ENCODE measurements at regions not wholly inside any gene's neighbourhood (a gene's known extent, or its start where the extent isn't known, plus 50 kb on each side); places are given as distances from the start of the nearest gene placed in this dataset.

GRCh38 chr6:88238065-88238464, 71.9 kb upstream of the CNR1 start:
- Histone ChIP-seq H3K9ac (ENCODE audit: extremely low read depth, low read length, poor library complexity, severe bottlenecking) (no peak overlapping the region), H3K27me3 (ENCODE audit: control insufficient read depth, insufficient read depth, low read length, poor library complexity, severe bottlenecking) (no peaks in the 10 kb centered on the region), H3K27ac (ENCODE audit: low read depth, low read length) (no peak overlapping the region), H3K9me3 (ENCODE audit: control insufficient read depth, low read length) (peaks cover 1% of the 10 kb centered on the region), H3K36me3 (ENCODE audit: control insufficient read depth, insufficient read depth, low read length) (no peaks in the 10 kb centered on the region), H3K4me3 (ENCODE audit: low read length) (no peak overlapping the region), H3K4me1 (ENCODE audit: control insufficient read depth, insufficient read depth, low read length) (no peaks in the 10 kb centered on the region)
- H3K36me3 Mint-ChIP-seq (ENCODE audit: low read depth): no peaks in the 10 kb centered on the region
- no peaks in the 10 kb centered on the region for H3K4me1 Mint-ChIP-seq
- 32 to 50% methylated on average over 1 of the region's 1 CpG for WGBS, 2 experiments (ENCODE audit: insufficient coverage in 1 of 2, insufficient read length in 1 of 2)
- DNase-seq: peak; percentile 81
- H3K4me3 Mint-ChIP-seq: no peak overlapping the region
- no peaks in the 10 kb centered on the region for H3K27me3 Mint-ChIP-seq (ENCODE audit: insufficient read depth)
- H3K27ac Mint-ChIP-seq: no peak overlapping the region
- peak; percentile 89 for TF ChIP-seq CTCF (conservative IDR thresholded peaks at IDR 0.05)
- peaks cover 14% of the 10 kb centered on the region for H3K9me3 Mint-ChIP-seq

GRCh38 chr6:88236612-88237360, 70.6 kb upstream of the CNR1 start:
- 84 to 96% methylated on average over 3 to 7 of the region's 7 CpGs for WGBS, 2 experiments (ENCODE audit: insufficient coverage in 1 of 2, insufficient read length in 1 of 2)
- H3K4me1 Mint-ChIP-seq: no peaks in the 10 kb centered on the region
- TF ChIP-seq CTCF (conservative IDR thresholded peaks at IDR 0.05): no peak

GRCh38 chr6:88232753-88233152, 66.6 kb upstream of the CNR1 start:
- H3K36me3 ChIP-seq (ENCODE audit: control insufficient read depth, insufficient read depth, low read length): no peaks in the 10 kb centered on the region
- 100% methylated on average over 1 of the region's 1 CpG; no CpG with 5 or more reads in 1 of the 2 experiments for WGBS, 2 experiments (ENCODE audit: insufficient coverage in 1 of 2, insufficient read length in 1 of 2)
- Mint-ChIP-seq H3K36me3 (ENCODE audit: low read depth) (no peaks in the 10 kb centered on the region), H3K4me3 (no peak overlapping the region), H3K27ac (no peak overlapping the region), H3K27me3 (ENCODE audit: insufficient read depth) (no peaks in the 10 kb centered on the region), H3K4me1 (no peaks in the 10 kb centered on the region), H3K9me3 (peaks cover 21% of the 10 kb centered on the region)
- peaks cover 20% of the 10 kb centered on the region for H3K9me3 ChIP-seq (ENCODE audit: control insufficient read depth, low read length)
- no peaks in the 10 kb centered on the region for H3K27me3 ChIP-seq (ENCODE audit: control insufficient read depth, insufficient read depth, low read length, poor library complexity, severe bottlenecking)
- no peak for DNase-seq
- H3K4me3 ChIP-seq (ENCODE audit: low read length): no peak overlapping the region
- no peak for TF ChIP-seq CTCF (conservative IDR thresholded peaks at IDR 0.05)
- H3K9ac ChIP-seq (ENCODE audit: extremely low read depth, low read length, poor library complexity, severe bottlenecking): no peak overlapping the region
- no peak overlapping the region for H3K27ac ChIP-seq (ENCODE audit: low read depth, low read length)
- H3K4me1 ChIP-seq (ENCODE audit: control insufficient read depth, insufficient read depth, low read length): no peaks in the 10 kb centered on the region

More at GRCh38 chr6:88236612-88237360, 70.6 kb upstream of the CNR1 start:
- Mint-ChIP-seq H3K9me3 (peaks cover 20% of the 10 kb centered on the region), H3K27me3 (ENCODE audit: insufficient read depth) (no peaks in the 10 kb centered on the region), H3K4me3 (no peak overlapping the region), H3K27ac (no peak overlapping the region), H3K36me3 (ENCODE audit: low read depth) (no peaks in the 10 kb centered on the region)
- Histone ChIP-seq H3K4me1 (ENCODE audit: control insufficient read depth, insufficient read depth, low read length) (no peaks in the 10 kb centered on the region), H3K9me3 (ENCODE audit: control insufficient read depth, low read length) (peaks cover 10% of the 10 kb centered on the region), H3K27ac (ENCODE audit: low read depth, low read length) (no peak overlapping the region), H3K36me3 (ENCODE audit: control insufficient read depth, insufficient read depth, low read length) (no peaks in the 10 kb centered on the region), H3K27me3 (ENCODE audit: control insufficient read depth, insufficient read depth, low read length, poor library complexity, severe bottlenecking) (no peaks in the 10 kb centered on the region), H3K4me3 (ENCODE audit: low read length) (no peak overlapping the region), H3K9ac (ENCODE audit: extremely low read depth, low read length, poor library complexity, severe bottlenecking) (no peak overlapping the region)
- DNase-seq: no peak

Data from endodermal cell (in vitro differentiated cells).